RWPE1 (cell line): ENCODE measurements at regions not wholly inside any gene's neighbourhood (a gene's known extent, or its start where the extent isn't known, plus 50 kb on each side); places are given as distances from the start of the nearest gene placed in this dataset.

Experiments
- CTCF ChIA-PET: fragments of 350-600 bp; sonication (Branson Sonifier 250); formaldehyde crosslinking; extraction: SDS; loops from one replicate; lab custom pipeline; 2021; lab: Yijun Ruan, JAX
- POLR2A ChIA-PET: fragments of 400-600 bp; formaldehyde crosslinking; extraction: SDS; loops from one replicate; lab custom pipeline; 2020; ENCODE audit warnings: antibody characterized with exemption; ENCODE audit not compliant: low non-redundant PET; lab: Yijun Ruan, JAX
- DNase-seq: peaks from one replicate; pipeline ENCODE4 v3.0.0; 2012; ENCODE audit warnings: low spot score
- H3K27ac ChIP-seq: fragments of 450-650 bp; 2 replicates; pipeline ENCODE4 v1.5.1; 2017
- TF ChIP-seq, protein P1 (sequence below): fragments of 450-650 bp; conservative IDR thresholded peaks from 2 replicates; pipeline ENCODE4 v1.5.1; 2017; ENCODE audit warnings: low read depth, mild to moderate bottlenecking

DNA sequence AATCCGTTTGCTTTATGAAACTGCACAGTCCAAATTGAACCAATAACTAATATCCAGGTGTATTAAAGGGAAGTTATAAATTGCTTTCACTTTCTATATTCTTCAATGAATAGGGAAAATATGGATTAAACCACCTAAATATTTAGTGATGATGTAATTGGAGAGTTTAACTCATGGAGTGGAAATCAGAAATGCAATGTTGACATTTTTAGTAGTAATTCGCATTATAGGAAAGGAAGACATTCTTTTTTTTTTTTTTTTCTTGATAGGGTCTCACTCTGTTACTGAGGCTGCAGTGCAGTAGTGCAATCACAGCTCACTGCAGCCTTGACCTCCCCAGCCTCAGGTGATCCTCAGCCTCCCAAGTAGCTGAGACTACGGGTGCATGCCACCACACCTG lies 321.9 kb downstream of the RNF144A start:
- DNase-seq = no peak
- CTCF ChIA-PET = no interaction called here
- POLR2A ChIA-PET = no interaction called here

DNA sequence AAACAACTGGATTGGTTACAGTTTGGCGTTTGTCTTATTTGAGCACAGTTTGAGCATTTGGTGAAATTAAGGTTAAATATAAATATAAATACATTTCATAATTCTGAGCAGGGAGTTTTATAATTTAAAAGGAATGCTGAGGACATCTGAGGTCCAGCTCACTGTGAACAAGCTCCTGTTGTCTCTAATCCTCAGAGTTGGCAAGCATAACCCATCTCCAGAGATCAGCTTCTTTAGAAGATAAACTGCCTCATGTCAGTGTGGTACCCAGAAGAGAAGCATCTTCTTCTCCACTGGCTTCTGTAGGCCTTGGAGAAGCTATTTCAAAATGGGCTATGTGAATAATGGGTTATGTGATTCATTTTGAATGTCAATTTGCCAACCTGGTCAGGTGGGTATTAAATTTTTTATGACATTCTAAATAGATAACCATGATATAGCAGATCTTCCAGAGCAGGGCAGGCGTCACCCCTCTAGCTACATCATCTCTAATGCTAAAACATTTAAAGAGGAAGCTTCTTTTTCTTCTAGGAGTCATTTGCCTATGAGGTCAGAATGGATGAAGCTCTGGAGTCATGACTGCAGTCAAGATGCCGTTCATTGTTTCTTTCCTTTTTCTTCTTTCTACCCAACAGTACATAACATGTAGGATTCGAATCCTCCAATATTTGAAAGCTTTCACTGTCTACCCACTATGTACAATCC lies 324.0 kb downstream of the RNF144A start:
- ChIA-PET CTCF (interaction anchor here (0.7 kb wide), 1 partner anchor 706 kb away, joined by 7 read pairs; no protein-coding TSS in a partner anchor), POLR2A (no interaction called here)
- no peak for DNase-seq
- no peak overlapping the region for H3K27ac ChIP-seq
- TF ChIP-seq, protein P1, sequence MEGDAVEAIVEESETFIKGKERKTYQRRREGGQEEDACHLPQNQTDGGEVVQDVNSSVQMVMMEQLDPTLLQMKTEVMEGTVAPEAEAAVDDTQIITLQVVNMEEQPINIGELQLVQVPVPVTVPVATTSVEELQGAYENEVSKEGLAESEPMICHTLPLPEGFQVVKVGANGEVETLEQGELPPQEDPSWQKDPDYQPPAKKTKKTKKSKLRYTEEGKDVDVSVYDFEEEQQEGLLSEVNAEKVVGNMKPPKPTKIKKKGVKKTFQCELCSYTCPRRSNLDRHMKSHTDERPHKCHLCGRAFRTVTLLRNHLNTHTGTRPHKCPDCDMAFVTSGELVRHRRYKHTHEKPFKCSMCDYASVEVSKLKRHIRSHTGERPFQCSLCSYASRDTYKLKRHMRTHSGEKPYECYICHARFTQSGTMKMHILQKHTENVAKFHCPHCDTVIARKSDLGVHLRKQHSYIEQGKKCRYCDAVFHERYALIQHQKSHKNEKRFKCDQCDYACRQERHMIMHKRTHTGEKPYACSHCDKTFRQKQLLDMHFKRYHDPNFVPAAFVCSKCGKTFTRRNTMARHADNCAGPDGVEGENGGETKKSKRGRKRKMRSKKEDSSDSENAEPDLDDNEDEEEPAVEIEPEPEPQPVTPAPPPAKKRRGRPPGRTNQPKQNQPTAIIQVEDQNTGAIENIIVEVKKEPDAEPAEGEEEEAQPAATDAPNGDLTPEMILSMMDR = no peak

More for the DNA sequence above, 321.9 kb downstream of the RNF144A start:
- TF ChIP-seq, protein P1 = no peak
- no peak overlapping the region for H3K27ac ChIP-seq

DNA sequence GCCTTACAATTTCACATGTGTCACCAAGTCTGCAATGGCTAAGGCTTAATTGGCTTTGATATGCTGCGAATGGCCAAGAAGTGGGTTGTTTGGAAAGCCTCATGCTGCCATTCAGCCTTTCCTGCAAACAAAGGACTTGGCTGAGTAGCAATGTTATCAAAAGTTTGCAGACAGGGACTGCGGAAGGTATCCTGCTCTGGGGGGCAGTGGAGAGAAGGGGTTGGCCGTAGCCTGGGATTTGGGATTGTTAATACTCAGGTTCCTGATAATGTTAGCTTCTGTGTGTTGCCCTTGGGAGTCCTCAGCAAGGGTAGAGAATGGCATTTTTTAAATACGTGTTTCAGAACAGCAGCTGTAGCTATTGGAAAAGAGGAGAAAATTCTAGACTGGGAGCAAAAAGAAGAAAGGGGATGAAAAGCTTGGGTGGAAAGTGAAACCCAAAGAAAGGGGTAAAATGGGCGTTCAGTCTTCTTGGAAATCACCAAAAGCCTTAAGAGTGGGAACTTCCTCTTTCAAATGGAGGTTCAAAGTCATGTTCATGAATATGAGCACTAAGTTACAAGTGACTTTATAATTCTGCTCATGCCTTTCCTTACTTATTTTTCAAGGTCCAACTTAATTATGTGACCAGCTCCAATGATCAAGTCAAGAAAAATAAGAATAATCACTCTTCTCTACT lies 325.1 kb downstream of the RNF144A start:
- H3K27ac ChIP-seq = no peak overlapping the region
- TF ChIP-seq, protein P1 = no peak
- ChIA-PET POLR2A (no interaction called here), CTCF (interaction anchor here (0.7 kb wide), 1 partner anchor 707 kb away, joined by 7 read pairs; no protein-coding TSS in a partner anchor)
- DNase-seq = no peak

DNA sequence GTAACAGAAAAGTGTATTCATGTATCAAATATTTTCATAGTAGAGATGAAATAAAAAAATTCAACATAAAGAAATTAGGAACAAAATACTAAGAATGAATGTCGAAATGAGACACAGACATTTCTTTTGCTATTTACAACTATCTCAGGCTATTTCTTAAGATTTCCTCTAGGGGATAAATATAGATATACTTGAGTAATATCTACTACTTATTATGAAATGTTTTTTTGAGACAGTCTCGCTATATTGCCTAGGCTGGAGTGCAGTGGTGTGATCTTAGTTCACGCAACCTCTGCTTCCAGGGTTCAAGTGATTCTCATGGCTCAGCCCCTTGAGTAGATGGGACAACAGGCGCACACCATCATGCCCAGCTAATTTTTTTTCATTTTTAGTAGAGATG lies 326.1 kb downstream of the RNF144A start:
- CTCF ChIA-PET = no interaction called here
- no peak for DNase-seq
- TF ChIP-seq, protein P1 = no peak
- H3K27ac ChIP-seq = no peak overlapping the region
- POLR2A ChIA-PET = no interaction called here

DNA sequence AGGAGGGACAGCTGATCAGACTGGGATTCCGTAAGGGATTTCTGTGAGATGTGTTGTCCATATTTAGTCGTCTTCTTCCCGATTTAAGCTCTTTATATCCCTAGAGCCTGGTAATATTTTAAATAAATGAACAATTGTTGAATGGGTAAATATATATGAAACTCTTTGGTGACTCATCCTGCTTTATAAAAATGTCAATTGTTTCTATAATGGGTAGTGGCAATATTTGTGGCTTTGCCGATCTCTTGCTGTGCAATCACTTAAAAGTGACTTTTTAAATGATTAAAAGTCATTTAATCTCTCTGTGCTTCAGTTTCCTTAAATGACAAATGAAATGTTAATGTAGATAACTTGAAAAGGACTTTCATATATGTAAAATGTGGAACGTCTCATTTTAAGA lies 339.2 kb downstream of the RNF144A start:
- no peak for DNase-seq
- H3K27ac ChIP-seq = no peak overlapping the region
- ChIA-PET CTCF (no interaction called here), POLR2A (no interaction called here)
- TF ChIP-seq, protein P1 = no peak

DNA sequence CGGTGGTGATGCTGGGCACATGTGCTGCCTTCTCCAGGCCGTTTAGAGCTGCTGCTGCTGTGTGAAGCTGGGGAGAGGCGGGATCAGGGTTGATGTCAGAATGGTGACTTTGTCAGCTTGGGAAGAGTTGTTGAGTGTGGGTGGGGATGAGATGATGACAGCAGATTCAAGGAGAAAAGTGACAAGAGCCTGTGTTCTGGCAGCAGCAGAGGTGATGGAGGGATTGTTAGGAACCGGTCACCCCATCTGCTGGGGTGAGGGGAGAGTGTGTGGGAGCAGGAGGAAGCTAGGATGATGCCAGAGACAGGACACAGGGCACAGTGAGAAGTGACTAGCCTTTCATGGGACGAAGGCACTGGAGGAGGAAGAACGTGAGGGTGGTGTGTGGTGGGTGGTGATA lies 345.5 kb downstream of the RNF144A start:
- TF ChIP-seq, protein P1 = no peak
- no peak overlapping the region for H3K27ac ChIP-seq
- POLR2A ChIA-PET = no interaction called here
- CTCF ChIA-PET = no interaction called here
- DNase-seq = no peak
